ENCODE measurements at regions not wholly inside any gene's neighbourhood (a gene's known extent, or its start where the extent isn't known, plus 50 kb on each side); places are given as distances from the start of the nearest gene placed in this dataset.

- no peak overlapping the region for H3K9ac ChIP-seq (ENCODE audit: insufficient read depth, low read length)
- no peak overlapping the region for H3K4me2 ChIP-seq (ENCODE audit: extremely low read depth, insufficient read depth, low read length)
- no peak for TF ChIP-seq EZH2 (IDR thresholded peaks at IDR 0.05; ENCODE audit: low read length, missing control alignments)
- no peak for TF ChIP-seq CTCF (conservative IDR thresholded peaks at IDR 0.05 in 1 of 2, IDR thresholded peaks at IDR 0.05 in 1 of 2; ENCODE audit: low read depth in 1 of 2, low read length in 2 of 2)
- no peaks in the 10 kb centered on the region for H3K79me2 ChIP-seq (ENCODE audit: control insufficient read depth, insufficient read depth, low read length)
- DNase-seq (ENCODE audit: low read depth in 2 of 2): no peak
- no peaks in the 10 kb centered on the region for H3K9me3 ChIP-seq (ENCODE audit: control insufficient read depth, insufficient read depth, low read depth, low read length)
- no peaks in the 10 kb centered on the region for H4K20me1 ChIP-seq (ENCODE audit: control insufficient read depth, extremely low read depth, insufficient read depth, low read length)
- H3K4me3 ChIP-seq (replicated peaks in 1 of 4; ENCODE audit: control extremely low read depth in 1 of 4, insufficient read depth in 1 of 4, low read depth in 3 of 4, low read length in 4 of 4): no peak overlapping the region
- peaks cover 44% of the 10 kb centered on the region for H3K27me3 ChIP-seq (ENCODE audit: control insufficient read depth, insufficient read depth, low read length)
- H3K27ac ChIP-seq (ENCODE audit: insufficient read depth, low read length): no peak overlapping the region
- H3K36me3 ChIP-seq (ENCODE audit: control insufficient read depth, insufficient read depth, low read length): no peaks in the 10 kb centered on the region
- H2AFZ ChIP-seq (ENCODE audit: low read length): no peak overlapping the region
- H3K4me1 ChIP-seq (ENCODE audit: control insufficient read depth, extremely low read depth, insufficient read depth, low read length): no peaks in the 10 kb centered on the region
Observed at GRCh38 chr11:76729214-76729613, 53.9 kb upstream of the TSKU start.

- no peak overlapping the region for H2AFZ ChIP-seq (ENCODE audit: low read length)
- peaks cover 41% of the 10 kb centered on the region for H3K27me3 ChIP-seq (ENCODE audit: control insufficient read depth, insufficient read depth, low read length)
- no peaks in the 10 kb centered on the region for H3K79me2 ChIP-seq (ENCODE audit: control insufficient read depth, insufficient read depth, low read length)
- no peak overlapping the region for H3K9ac ChIP-seq (ENCODE audit: insufficient read depth, low read length)
- no peaks in the 10 kb centered on the region for H3K4me1 ChIP-seq (ENCODE audit: control insufficient read depth, extremely low read depth, insufficient read depth, low read length)
- no peak for DNase-seq (ENCODE audit: low read depth in 2 of 2)
- no peaks in the 10 kb centered on the region for H4K20me1 ChIP-seq (ENCODE audit: control insufficient read depth, extremely low read depth, insufficient read depth, low read length)
- H3K4me2 ChIP-seq (ENCODE audit: extremely low read depth, insufficient read depth, low read length): no peak overlapping the region
- no peak overlapping the region for H3K4me3 ChIP-seq (replicated peaks in 1 of 4; ENCODE audit: control extremely low read depth in 1 of 4, insufficient read depth in 1 of 4, low read depth in 3 of 4, low read length in 4 of 4)
- H3K36me3 ChIP-seq (ENCODE audit: control insufficient read depth, insufficient read depth, low read length): no peaks in the 10 kb centered on the region
- no peak overlapping the region for H3K27ac ChIP-seq (ENCODE audit: insufficient read depth, low read length)
- TF ChIP-seq EZH2 (IDR thresholded peaks at IDR 0.05; ENCODE audit: low read length, missing control alignments): no peak
- no peaks in the 10 kb centered on the region for H3K9me3 ChIP-seq (ENCODE audit: control insufficient read depth, insufficient read depth, low read depth, low read length)
Observed at GRCh38 chr11:76730887-76731565, 52.1 kb upstream of the TSKU start.

- no peak overlapping the region for H3K9ac ChIP-seq (ENCODE audit: insufficient read depth, low read length)
- no peaks in the 10 kb centered on the region for H4K20me1 ChIP-seq (ENCODE audit: control insufficient read depth, extremely low read depth, insufficient read depth, low read length)
- H3K79me2 ChIP-seq (ENCODE audit: control insufficient read depth, insufficient read depth, low read length): no peaks in the 10 kb centered on the region
- no peaks in the 10 kb centered on the region for H3K36me3 ChIP-seq (ENCODE audit: control insufficient read depth, insufficient read depth, low read length)
- H3K27ac ChIP-seq (ENCODE audit: insufficient read depth, low read length): no peak overlapping the region
- no peaks in the 10 kb centered on the region for H3K4me1 ChIP-seq (ENCODE audit: control insufficient read depth, extremely low read depth, insufficient read depth, low read length)
- no peak for DNase-seq (ENCODE audit: low read depth in 2 of 2)
- H3K27me3 ChIP-seq (ENCODE audit: control insufficient read depth, insufficient read depth, low read length): peaks cover 31% of the 10 kb centered on the region
- H2AFZ ChIP-seq (ENCODE audit: low read length): no peak overlapping the region
- no peak for TF ChIP-seq CTCF (conservative IDR thresholded peaks at IDR 0.05 in 1 of 2, IDR thresholded peaks at IDR 0.05 in 1 of 2; ENCODE audit: low read depth in 1 of 2, low read length in 2 of 2)
- TF ChIP-seq EZH2 (IDR thresholded peaks at IDR 0.05; ENCODE audit: low read length, missing control alignments): no peak
- no peaks in the 10 kb centered on the region for H3K9me3 ChIP-seq (ENCODE audit: control insufficient read depth, insufficient read depth, low read depth, low read length)
- no peak overlapping the region for H3K4me3 ChIP-seq (replicated peaks in 1 of 4; ENCODE audit: control extremely low read depth in 1 of 4, insufficient read depth in 1 of 4, low read depth in 3 of 4, low read length in 4 of 4)
- H3K4me2 ChIP-seq (ENCODE audit: extremely low read depth, insufficient read depth, low read length): no peak overlapping the region
Observed at GRCh38 chr11:76732643-76733042, 50.5 kb upstream of the TSKU start.
